ENCODE measurements at regions not wholly inside any gene's neighbourhood (a gene's known extent, or its start where the extent isn't known, plus 50 kb on each side); places are given as distances from the start of the nearest gene placed in this dataset.
A peak's percentile ranks its signal among the peaks of the same experiment; 100 is the strongest.

DNA sequence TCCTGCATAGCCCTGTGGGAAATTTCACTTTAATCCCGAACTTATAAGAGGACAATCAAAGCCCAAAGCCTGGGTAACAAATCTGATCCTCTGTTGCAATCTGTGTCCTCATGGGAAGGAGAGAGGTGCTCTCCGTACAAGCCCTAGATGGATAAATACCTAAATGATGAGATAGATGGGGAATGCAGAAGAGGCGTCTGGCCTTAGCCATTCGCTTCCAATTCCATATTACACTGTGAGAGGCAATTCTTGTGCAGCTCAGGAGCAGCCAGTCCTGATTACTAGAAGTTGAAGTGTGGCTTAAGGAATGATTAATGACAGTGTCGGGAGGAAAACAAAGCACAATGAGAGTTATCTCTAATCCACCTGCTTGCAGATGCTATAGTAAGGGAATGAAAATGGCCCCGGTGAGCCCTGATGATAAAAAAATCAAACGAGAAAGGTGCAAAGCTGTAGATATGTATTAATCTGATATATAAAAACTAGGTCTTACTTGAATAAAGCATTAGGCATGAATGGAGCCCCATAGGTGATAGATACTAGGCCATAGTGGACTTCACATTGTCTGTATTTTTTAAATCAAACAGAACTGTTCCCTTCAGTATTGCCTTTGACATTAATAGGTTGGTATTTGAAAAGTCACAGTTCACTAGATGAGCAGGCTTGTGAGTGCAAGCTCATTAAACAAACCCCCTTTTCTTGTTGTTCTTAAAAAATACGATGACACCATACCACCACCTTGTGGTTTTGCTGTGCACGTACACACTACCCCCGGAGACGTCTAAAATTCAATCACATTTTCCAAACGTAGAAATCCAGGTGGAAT is 54.2 kb upstream of the TMCO5A start:
- Histone ChIP-seq H3K4me2 (ENCODE audit: low read length) (no peak overlapping the region), H3K9me3 (ENCODE audit: low read length) (no peaks in the 10 kb centered on the region), H3K4me1 (ENCODE audit: insufficient read depth, low read length, severe bottlenecking) (no peaks in the 10 kb centered on the region), H3F3A (ENCODE audit: insufficient read depth, low read length) (no peaks in the 10 kb centered on the region), H3K4me3 (ENCODE audit: low read depth, low read length, poor library complexity, severe bottlenecking) (no peak overlapping the region), H3K9ac (ENCODE audit: low read length) (no peak overlapping the region), H3K27me3 (ENCODE audit: insufficient read depth, low read length) (no peaks in the 10 kb centered on the region), H4K20me1 (ENCODE audit: insufficient read depth, low read length) (no peaks in the 10 kb centered on the region), H3K36me3 (ENCODE audit: insufficient read depth, low read length) (no peaks in the 10 kb centered on the region), H3K9me2 (ENCODE audit: low read depth, low read length) (no peaks in the 10 kb centered on the region), H2AFZ (ENCODE audit: low read length) (no peak overlapping the region), H3K79me2 (ENCODE audit: insufficient read depth, low read length) (no peaks in the 10 kb centered on the region), H3K27ac (ENCODE audit: low read depth, low read length, poor library complexity, severe bottlenecking) (no peak overlapping the region)
- TF ChIP-seq EZH2 (IDR thresholded peaks at IDR 0.05; ENCODE audit: borderline replicate concordance, low read length), result no peak
- peak; percentile 79 for TF ChIP-seq CTCF (IDR thresholded peaks at IDR 0.05; ENCODE audit: low read length)

DNA sequence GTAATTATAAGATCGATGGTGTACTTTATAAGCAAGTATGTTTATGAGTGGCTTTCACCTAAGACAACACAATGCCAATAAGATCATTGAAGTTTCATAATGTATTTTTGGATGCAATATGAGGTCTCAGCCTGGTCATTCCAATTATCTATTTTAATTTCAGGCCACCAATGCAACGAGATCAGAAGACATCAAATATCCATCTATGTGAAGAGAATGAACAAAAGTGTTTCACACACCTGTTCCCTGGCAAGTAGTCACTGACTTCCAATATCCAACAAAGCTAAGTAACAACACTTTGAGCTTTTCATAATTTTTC is 53.6 kb upstream of the TMCO5A start:
- no peak overlapping the region for H3K9ac ChIP-seq (ENCODE audit: low read length)
- no peaks in the 10 kb centered on the region for H4K20me1 ChIP-seq (ENCODE audit: insufficient read depth, low read length)
- no peaks in the 10 kb centered on the region for H3F3A ChIP-seq (ENCODE audit: insufficient read depth, low read length)
- H3K36me3 ChIP-seq (ENCODE audit: insufficient read depth, low read length), result no peaks in the 10 kb centered on the region
- no peaks in the 10 kb centered on the region for H3K79me2 ChIP-seq (ENCODE audit: insufficient read depth, low read length)
- H3K9me3 ChIP-seq (ENCODE audit: low read length), result no peaks in the 10 kb centered on the region
- no peaks in the 10 kb centered on the region for H3K9me2 ChIP-seq (ENCODE audit: low read depth, low read length)
- no peaks in the 10 kb centered on the region for H3K27me3 ChIP-seq (ENCODE audit: insufficient read depth, low read length)
- H3K4me1 ChIP-seq (ENCODE audit: insufficient read depth, low read length, severe bottlenecking), result no peaks in the 10 kb centered on the region
- no peak overlapping the region for H3K4me2 ChIP-seq (ENCODE audit: low read length)
- no peak overlapping the region for H2AFZ ChIP-seq (ENCODE audit: low read length)
- H3K27ac ChIP-seq (ENCODE audit: low read depth, low read length, poor library complexity, severe bottlenecking), result no peak overlapping the region
- no peak for TF ChIP-seq CTCF (IDR thresholded peaks at IDR 0.05; ENCODE audit: low read length)
- TF ChIP-seq EZH2 (IDR thresholded peaks at IDR 0.05; ENCODE audit: borderline replicate concordance, low read length), result no peak
- H3K4me3 ChIP-seq (ENCODE audit: low read depth, low read length, poor library complexity, severe bottlenecking), result no peak overlapping the region

GRCh38 chr15:37881237-37882013 is 53.0 kb upstream of the TMCO5A start:
- Histone ChIP-seq H3K79me2 (ENCODE audit: insufficient read depth, low read length) (no peaks in the 10 kb centered on the region), H3K9me3 (ENCODE audit: low read length) (no peaks in the 10 kb centered on the region), H3K4me3 (ENCODE audit: low read depth, low read length, poor library complexity, severe bottlenecking) (no peak overlapping the region), H2AFZ (ENCODE audit: low read length) (no peak overlapping the region), H3K9ac (ENCODE audit: low read length) (no peak overlapping the region), H3K36me3 (ENCODE audit: insufficient read depth, low read length) (no peaks in the 10 kb centered on the region), H3K27ac (ENCODE audit: low read depth, low read length, poor library complexity, severe bottlenecking) (no peak overlapping the region), H4K20me1 (ENCODE audit: insufficient read depth, low read length) (no peaks in the 10 kb centered on the region), H3K4me1 (ENCODE audit: insufficient read depth, low read length, severe bottlenecking) (no peaks in the 10 kb centered on the region), H3K27me3 (ENCODE audit: insufficient read depth, low read length) (no peaks in the 10 kb centered on the region), H3K4me2 (ENCODE audit: low read length) (no peak overlapping the region), H3K9me2 (ENCODE audit: low read depth, low read length) (no peaks in the 10 kb centered on the region), H3F3A (ENCODE audit: insufficient read depth, low read length) (no peaks in the 10 kb centered on the region)
- TF ChIP-seq CTCF (IDR thresholded peaks at IDR 0.05; ENCODE audit: low read length) (no peak), EZH2 (IDR thresholded peaks at IDR 0.05; ENCODE audit: borderline replicate concordance, low read length) (no peak)
